H1 (cell line): ENCODE measurements at regions not wholly inside any gene's neighbourhood (a gene's known extent, or its start where the extent isn't known, plus 50 kb on each side); places are given as distances from the start of the nearest gene placed in this dataset.

Experiments
- CTCF ChIA-PET: fragments of 300-600 bp; sonication (Branson Sonifier 250); formaldehyde crosslinking; loops from one replicate; lab custom pipeline; 2021; ENCODE audit not compliant: partially characterized antibody; lab: Charles Lee
- POLR2A ChIA-PET: fragments of 300-600 bp; sonication (Branson Sonifier 250); formaldehyde crosslinking; loops from one replicate; lab custom pipeline; 2021; ENCODE audit warnings: inconsistent platforms; ENCODE audit not compliant: partially characterized antibody; lab: Charles Lee
- DNase-seq, 2 experiments: peaks; one replicate each; pipeline versions ENCODE4 v3.0.0 to v3.0.0-alpha.2; 2010 to 2022; ENCODE audit warnings: low spot score in 2 of 2, low read depth in 1 of 2, mixed read lengths in 1 of 2
- FAIRE-seq: peaks from 2 replicates; lab custom pipeline; 2011; peaks lifted over from hg19 to GRCh38; lab: Jason Lieb, UNC
- H2AFZ ChIP-seq: 2 replicates; pipeline ENCODE4 v1.8.1; 2012; ENCODE audit warnings: low read length, inconsistent platforms
- H2AK5ac ChIP-seq: 2 replicates; pipeline ENCODE4 v1.6.1; 2013; ENCODE audit warnings: low read depth, low read length
- H2BK120ac ChIP-seq: replicated peaks from 2 replicates; pipeline ENCODE3; 2013; ENCODE audit warnings: low read depth, low read length, inconsistent platforms
- H2BK12ac ChIP-seq: 2 replicates; pipeline ENCODE4 v1.6.1; 2013; ENCODE audit warnings: low read depth, low read length
- H2BK15ac ChIP-seq: 2 replicates; pipeline ENCODE4 v1.6.1; 2013; ENCODE audit warnings: low read length
- H2BK20ac ChIP-seq: 2 replicates; pipeline ENCODE4 v1.6.1; 2013; ENCODE audit warnings: low read length
- H2BK5ac ChIP-seq: 2 replicates; pipeline ENCODE4 v1.6.1; 2013; ENCODE audit warnings: low read depth, low read length
- H3K14ac ChIP-seq: 2 replicates; pipeline ENCODE4 v1.6.1; 2013; ENCODE audit warnings: inconsistent platforms; ENCODE audit not compliant: insufficient read length
- H3K18ac ChIP-seq: 2 replicates; pipeline ENCODE4 v1.6.1; 2013; ENCODE audit warnings: low read length; ENCODE audit errors: extremely low read depth
- H3K23ac ChIP-seq: 2 replicates; pipeline ENCODE4 v1.6.1; 2013; ENCODE audit warnings: inconsistent platforms; ENCODE audit not compliant: insufficient read length
- H3K23me2 ChIP-seq: 2 replicates; pipeline ENCODE4 v1.6.1; 2013; ENCODE audit warnings: low read depth, low read length
- H3K27ac ChIP-seq: 2 replicates; pipeline ENCODE4 v1.6.1; 2011; ENCODE audit warnings: low read depth, low read length, inconsistent platforms
- H3K27me3 ChIP-seq, 4 experiments: replicated peaks in 1 of 4; 1 replicate in 1 of 4; 2 replicates in 3 of 4; pipeline versions ENCODE4 v1.6.1 to v1.8.1; 2011 to 2013; ENCODE audit warnings: low read length in 3 of 4, mild to moderate bottlenecking in 3 of 4, inconsistent platforms in 2 of 4, mixed read lengths in 2 of 4, moderate library complexity in 1 of 4; ENCODE audit not compliant: control insufficient read depth in 3 of 4, insufficient read depth in 3 of 4; ENCODE audit errors: extremely low read depth in 1 of 4
- H3K36me3 ChIP-seq, 4 experiments: 2 replicates each; pipeline versions ENCODE4 v1.6.1 to v1.8.1; 2011 to 2013; ENCODE audit warnings: mild to moderate bottlenecking in 4 of 4, low read length in 3 of 4, moderate library complexity in 2 of 4, control low read depth in 1 of 4, inconsistent platforms in 1 of 4; ENCODE audit not compliant: insufficient read depth in 4 of 4, control insufficient read depth in 2 of 4
- H3K4ac ChIP-seq: replicated peaks from 2 replicates; pipeline ENCODE3; 2013; ENCODE audit warnings: low read length, low read depth, mixed read lengths, inconsistent platforms; ENCODE audit not compliant: insufficient read length
- H3K4me1 ChIP-seq, 4 experiments: replicated peaks in 1 of 4; 1 replicate in 1 of 4; 2 replicates in 3 of 4; pipeline versions ENCODE4 v1.6.1 to v1.8.1; 2011 to 2013; ENCODE audit warnings: low read length in 3 of 4, inconsistent platforms in 2 of 4, mixed read lengths in 1 of 4; ENCODE audit not compliant: insufficient read depth in 4 of 4, control insufficient read depth in 3 of 4
- H3K4me2 ChIP-seq, 2 experiments: 2 replicates each; pipeline versions ENCODE4 v1.6.1 to v1.8.1; 2011 to 2013; ENCODE audit warnings: low read depth in 2 of 2, low read length in 2 of 2, control low read depth in 1 of 2, inconsistent platforms in 1 of 2, mild to moderate bottlenecking in 1 of 2; ENCODE audit not compliant: insufficient read depth in 1 of 2
- H3K4me3 ChIP-seq, 4 experiments: fragments of 200-600, 300-600 bp in 1 of 4; sonication (generic), shearing (Covaris generic), sonication (Bioruptor Twin) in 1 of 4; 2 replicates each; pipeline versions ENCODE4 v1.5.1 to v1.8.1; 2011 to 2016; ENCODE audit warnings: low read length in 4 of 4, low read depth in 3 of 4, control low read depth in 2 of 4, inconsistent platforms in 2 of 4, mild to moderate bottlenecking in 2 of 4, mixed read lengths in 1 of 4, moderate library complexity in 1 of 4; ENCODE audit not compliant: insufficient read depth in 2 of 4; ENCODE audit errors: extremely low read depth in 1 of 4
- H3K56ac ChIP-seq: replicated peaks from 2 replicates; pipeline ENCODE3; 2013; ENCODE audit warnings: low read depth, mild to moderate bottlenecking, mixed read lengths, low read length, inconsistent platforms; ENCODE audit not compliant: insufficient read length
- H3K79me1 ChIP-seq: 2 replicates; pipeline ENCODE4 v1.6.1; 2013; ENCODE audit warnings: low read depth, low read length, control low read depth
- H3K79me2 ChIP-seq, 2 experiments: 2 replicates each; pipeline versions ENCODE4 v1.6.1 to v1.8.1; 2012 to 2013; ENCODE audit warnings: low read length in 2 of 2, mild to moderate bottlenecking in 2 of 2, inconsistent platforms in 1 of 2; ENCODE audit not compliant: insufficient read depth in 2 of 2, control insufficient read depth in 1 of 2
- H3K9ac ChIP-seq, 4 experiments: replicated peaks in 1 of 4; 1 replicate in 1 of 4; 2 replicates in 3 of 4; pipeline versions ENCODE4 v1.6.1 to v1.8.1; 2011 to 2013; ENCODE audit warnings: low read depth in 3 of 4, low read length in 3 of 4, control low read depth in 2 of 4, mild to moderate bottlenecking in 2 of 4, moderate library complexity in 2 of 4, inconsistent platforms in 1 of 4; ENCODE audit errors: extremely low read depth in 1 of 4
- H3K9me3 ChIP-seq, 2 experiments: 2 replicates each; pipeline versions ENCODE4 v1.6.1 to v1.8.1; 2012 to 2013; ENCODE audit warnings: mild to moderate bottlenecking in 2 of 2, moderate library complexity in 2 of 2, control low read depth in 1 of 2, inconsistent platforms in 1 of 2, low read depth in 1 of 2, low read length in 1 of 2, mixed read lengths in 1 of 2; ENCODE audit not compliant: insufficient read depth in 2 of 2
- H4K20me1 ChIP-seq, 2 experiments: replicated peaks in 1 of 2; 2 replicates each; pipeline versions ENCODE3 to v1.8.1; 2011 to 2013; ENCODE audit warnings: inconsistent platforms in 2 of 2, low read length in 2 of 2, mild to moderate bottlenecking in 1 of 2; ENCODE audit not compliant: insufficient read depth in 2 of 2, control insufficient read depth in 1 of 2
- H4K5ac ChIP-seq: 2 replicates; pipeline ENCODE4 v1.6.1; 2013; ENCODE audit warnings: low read length, low read depth, mixed read lengths, inconsistent platforms; ENCODE audit not compliant: insufficient read length
- H4K8ac ChIP-seq: 2 replicates; pipeline ENCODE4 v1.8.0; 2013; ENCODE audit warnings: mild to moderate bottlenecking, moderate library complexity, low read length, inconsistent platforms; ENCODE audit not compliant: insufficient read depth; ENCODE audit errors: extremely low read depth
- H4K91ac ChIP-seq: replicated peaks from 2 replicates; pipeline ENCODE3; 2013; ENCODE audit warnings: low read length, mixed read lengths, inconsistent platforms; ENCODE audit not compliant: insufficient read length
- ATF3 ChIP-seq: IDR thresholded peaks from 2 replicates; pipeline ENCODE4 v1.6.1; 2011; ENCODE audit warnings: low read depth, mild to moderate bottlenecking, low read length; ENCODE audit not compliant: insufficient read depth
- CTBP2 ChIP-seq: IDR thresholded peaks from 2 replicates; pipeline ENCODE4 v1.7.0; 2011; ENCODE audit warnings: borderline replicate concordance, mild to moderate bottlenecking, moderate library complexity, mixed read lengths, low read length; ENCODE audit not compliant: insufficient read depth, insufficient read length
- GABPA ChIP-seq: IDR thresholded peaks from 2 replicates; pipeline ENCODE4 v1.6.1; 2011; ENCODE audit warnings: mild to moderate bottlenecking, low read length, moderate library complexity, borderline replicate concordance; ENCODE audit not compliant: insufficient read depth
- HDAC2 ChIP-seq, 2 experiments: fragments of 300-600 bp in 1 of 2; sonication (generic) in 1 of 2; IDR thresholded peaks; 2 replicates each; pipeline ENCODE4 v1.6.1; 2011 to 2012; ENCODE audit warnings: low read depth in 2 of 2, low read length in 2 of 2, mild to moderate bottlenecking in 2 of 2, moderate library complexity in 2 of 2, borderline replicate concordance in 1 of 2, inconsistent platforms in 1 of 2
- HDAC6 ChIP-seq: IDR thresholded peaks from one replicate; pipeline ENCODE4 v1.7.1; 2012; ENCODE audit warnings: low read depth, mild to moderate bottlenecking, inconsistent platforms, low read length, moderate library complexity
- JUND ChIP-seq: IDR thresholded peaks from 2 replicates; pipeline ENCODE4 v1.6.1; 2011; ENCODE audit warnings: mild to moderate bottlenecking, improper control_type of control experiment, low read length
- MAFK ChIP-seq: IDR thresholded peaks from 2 replicates; pipeline ENCODE4 v1.6.1; 2012; ENCODE audit warnings: low read depth, mild to moderate bottlenecking, improper control_type of control experiment, low read length
- NANOG ChIP-seq: IDR thresholded peaks from 2 replicates; pipeline ENCODE4 v1.6.1; 2011; ENCODE audit warnings: low read length, low read depth, mild to moderate bottlenecking, inconsistent platforms; ENCODE audit not compliant: insufficient read depth, poor library complexity, severe bottlenecking
- RBBP5 ChIP-seq: IDR thresholded peaks from 2 replicates; pipeline ENCODE4 v1.7.1; 2012; ENCODE audit warnings: low read depth, mild to moderate bottlenecking, inconsistent platforms, low read length, moderate library complexity, borderline replicate concordance
- SIN3A ChIP-seq, 2 experiments: IDR thresholded peaks in 1 of 2; conservative IDR thresholded peaks in 1 of 2; 2 replicates each; pipeline ENCODE4 v1.6.1; 2011 to 2012; ENCODE audit warnings: low read length in 2 of 2, improper control_type of control experiment in 1 of 2, low read depth in 1 of 2, mild to moderate bottlenecking in 1 of 2
- SIX5 ChIP-seq: IDR thresholded peaks from 2 replicates; pipeline ENCODE4 v1.6.1; 2011; ENCODE audit warnings: mild to moderate bottlenecking, low read depth, low read length
- TEAD4 ChIP-seq: IDR thresholded peaks from 2 replicates; pipeline ENCODE4 v1.6.1; 2012; ENCODE audit warnings: low read depth, low read length, inconsistent platforms, mixed read lengths
- ZNF274 ChIP-seq: IDR thresholded peaks from 2 replicates; pipeline ENCODE4 v1.7.0; 2012; ENCODE audit warnings: low read length, borderline replicate concordance; ENCODE audit errors: extremely low read depth
- WGBS, 2 experiments: shearing (Covaris generic) in 1 of 2; methylation state at CpG; one replicate each; pipeline versions ENCODE4 v1.1.6 to v1.1.7; 2013 to 2015; ENCODE audit warnings: low lambda C conversion rate in 2 of 2, mixed read lengths in 2 of 2, inconsistent platforms in 1 of 2, low coverage in 1 of 2, missing lambda C conversion rate in 1 of 2; ENCODE audit not compliant: insufficient replicate concordance in 2 of 2, insufficient coverage in 1 of 2, insufficient read length in 1 of 2; ENCODE audit errors: extremely low coverage in 1 of 2, missing lambda C conversion rate in 1 of 2; 5-methylcytosine and 5-hydroxymethylcytosine counted together

- Histone ChIP-seq H3K9ac (no peak overlapping the region), H2BK15ac (no peak overlapping the region), H2BK5ac (no peak overlapping the region), H3K18ac (no peak overlapping the region), H4K20me1 (no peaks in the 10 kb centered on the region), H3K23me2 (no peaks in the 10 kb centered on the region; the same call in 1 of the 2 replicates), H2AK5ac (no peak overlapping the region), H4K91ac (no peak overlapping the region), H3K36me3 (no peaks in the 10 kb centered on the region), H3K56ac (no peak overlapping the region), H3K27ac (no peak overlapping the region), H3K27me3 (no peaks in the 10 kb centered on the region), H3K4ac (no peak overlapping the region), H2BK20ac (no peak overlapping the region), H3K9me3 (no peaks in the 10 kb centered on the region), H4K8ac (no peak overlapping the region), H3K4me2 (no peak overlapping the region), H3K14ac (no peak overlapping the region), H4K5ac (no peak overlapping the region), H2AFZ (no peak overlapping the region), H3K79me1 (no peaks in the 10 kb centered on the region), H2BK120ac (no peak overlapping the region), H3K4me3 (no peak overlapping the region), H3K23ac (no peak overlapping the region), H3K79me2 (no peaks in the 10 kb centered on the region), H2BK12ac (no peak overlapping the region), H3K4me1 (peaks cover 0 to 7% (median 0%) of the 10 kb centered on the region in 4 experiments; a peak in 2 of 7 replicates)
- WGBS, 2 experiments = 94% methylated on average over 7 of the region's 7 CpGs; no CpG with 5 or more reads in 1 of the 2 experiments
- ChIA-PET CTCF (no interaction called here), POLR2A (no interaction called here)
- DNase-seq (no peak), FAIRE-seq (no peak)
- TF ChIP-seq GABPA (no peak), HDAC2 (IDR thresholded peaks at IDR 0.05; ENCODE audit: borderline replicate concordance in 1 of 2, low read depth in 2 of 2, low read length in 2 of 2) (no peak), JUND (no peak), ATF3 (no peak), SIN3A (conservative IDR thresholded peaks at IDR 0.05 in 1 of 2, IDR thresholded peaks at IDR 0.05 in 1 of 2; ENCODE audit: low read depth in 1 of 2, low read length in 2 of 2) (no peak), SIX5 (no peak), ZNF274 (no peak), TEAD4 (no peak), MAFK (no peak), CTBP2 (no peak), HDAC6 (no peak), NANOG (no peak), RBBP5 (no peak)
Observed at GRCh38 chr5:142411103-142411502, 86.3 kb upstream of the SPRY4 start.
